Activated CD8-positive, alpha-beta memory T cell treated with anti-CD3 and anti-CD28 coated beads, Interleukin-2, amount 50 U/mL, for 48 hours (primary cell): ENCODE measurements at regions not wholly inside any gene's neighbourhood (a gene's known extent, or its start where the extent isn't known, plus 50 kb on each side); places are given as distances from the start of the nearest gene placed in this dataset.

Experiments used
- DNase-seq: peaks from one replicate; pipeline ENCODE4 v3.0.0-alpha.2; 2020

DNA sequence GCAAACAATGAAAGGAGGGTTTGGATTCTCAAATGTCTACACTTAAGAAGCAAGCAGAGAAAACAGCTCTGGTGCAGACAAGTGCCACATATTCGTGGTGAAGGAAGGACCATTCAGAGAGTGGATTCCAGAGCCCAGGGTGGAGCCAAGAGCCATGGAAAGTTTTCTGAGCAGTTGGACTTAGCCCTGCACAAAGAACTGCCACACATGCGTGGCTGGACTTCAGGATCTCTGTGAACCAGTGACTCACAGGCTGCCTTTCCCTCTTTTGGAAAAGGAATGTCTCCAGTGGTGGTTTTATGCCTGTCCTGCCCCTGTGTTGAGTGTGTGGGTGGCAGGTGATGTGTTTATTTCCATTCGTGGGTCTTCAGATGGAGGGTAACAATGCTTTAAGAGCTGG, 489.5 kb downstream of the CDH26 start:
- no peak for DNase-seq

DNA sequence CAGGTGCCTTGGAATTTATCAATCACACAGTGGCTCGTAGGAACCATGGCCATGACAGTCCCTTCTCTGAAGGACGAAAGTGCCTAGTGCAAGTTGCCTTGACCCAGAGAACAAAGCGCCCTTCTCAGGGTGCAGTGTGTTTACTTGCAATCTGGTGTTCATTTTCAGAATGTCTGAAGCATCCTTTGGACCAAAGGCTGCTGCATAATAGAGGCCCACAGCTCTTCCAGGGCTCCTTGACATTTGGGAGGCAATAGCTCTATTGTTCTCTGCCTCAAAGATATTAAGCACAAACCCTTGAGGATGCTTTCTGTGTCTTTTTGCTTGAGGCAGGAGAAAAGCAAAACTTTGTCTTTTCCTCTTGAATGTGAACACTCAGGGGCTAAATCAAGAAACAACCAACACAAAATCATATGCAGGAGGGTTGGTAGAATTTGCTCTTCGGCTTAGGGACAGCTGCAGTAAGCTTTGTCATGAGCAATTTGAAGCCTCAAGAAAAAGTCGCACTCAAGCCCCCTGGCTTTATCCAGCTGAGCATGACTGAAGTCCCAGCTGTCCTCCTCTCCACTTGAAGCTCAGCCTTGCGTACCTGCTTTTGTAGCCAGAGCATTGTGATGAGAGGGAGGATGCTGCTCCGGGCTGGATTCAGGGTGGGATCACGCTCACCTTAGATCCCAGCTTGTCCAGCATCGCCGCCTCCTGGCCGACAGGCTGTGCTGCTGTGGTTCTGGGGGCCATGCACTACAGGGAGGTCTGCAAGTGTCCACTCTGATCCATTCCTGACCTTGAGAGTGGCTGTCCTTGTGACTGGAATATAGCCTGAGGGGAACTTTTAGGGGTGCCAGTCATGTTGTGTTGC, 495.4 kb downstream of the CDH26 start:
- DNase-seq, result no peak

DNA sequence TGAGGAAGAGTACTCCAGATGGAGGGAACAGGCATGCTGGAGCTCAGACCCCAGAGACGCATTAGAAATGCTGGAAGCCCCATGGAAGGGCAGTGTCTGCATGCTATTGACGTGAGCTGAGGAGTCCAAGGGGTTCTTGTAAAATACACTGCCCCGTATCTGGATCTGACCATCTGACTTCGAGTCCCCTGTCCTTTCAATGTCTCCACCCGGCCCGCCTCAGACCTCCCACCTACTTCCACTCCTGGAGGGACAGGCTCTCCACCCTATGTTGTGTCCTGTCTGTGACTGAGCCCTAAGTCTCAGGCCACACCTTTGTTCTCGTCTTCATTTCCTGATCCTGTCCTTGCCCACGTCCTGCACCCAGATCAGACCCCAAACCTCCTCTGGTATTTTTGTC, 496.3 kb downstream of the CDH26 start:
- no peak for DNase-seq

DNA sequence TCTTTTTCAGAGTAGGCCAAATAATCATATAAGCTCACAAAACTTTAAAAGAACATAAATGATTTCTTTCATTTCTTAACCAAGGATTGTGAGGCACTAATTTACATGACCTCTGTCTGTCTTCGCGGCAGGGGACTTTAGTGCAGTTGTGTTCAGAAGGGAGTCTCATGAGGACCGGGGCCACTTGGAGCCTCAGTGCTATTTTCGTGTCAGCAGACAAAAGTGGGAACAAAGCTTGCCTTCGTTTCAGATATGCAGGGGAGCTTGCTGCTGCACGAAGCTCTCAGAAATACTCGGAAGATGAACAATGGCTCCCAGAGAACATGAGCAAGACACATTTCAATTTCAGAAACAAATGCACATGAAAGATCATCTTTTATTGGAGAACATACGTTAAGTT, 497.0 kb downstream of the CDH26 start:
- no peak for DNase-seq

GRCh38 chr20:60459212-60459611, 501.0 kb downstream of the CDH26 start:
- no peak for DNase-seq

GRCh38 chr20:60461993-60462392, 503.8 kb downstream of the CDH26 start:
- DNase-seq, result no peak

- no peak for DNase-seq
These were observed 505.6 kb downstream of the CDH26 start for GRCh38 chr20:60463798-60464197.

DNA sequence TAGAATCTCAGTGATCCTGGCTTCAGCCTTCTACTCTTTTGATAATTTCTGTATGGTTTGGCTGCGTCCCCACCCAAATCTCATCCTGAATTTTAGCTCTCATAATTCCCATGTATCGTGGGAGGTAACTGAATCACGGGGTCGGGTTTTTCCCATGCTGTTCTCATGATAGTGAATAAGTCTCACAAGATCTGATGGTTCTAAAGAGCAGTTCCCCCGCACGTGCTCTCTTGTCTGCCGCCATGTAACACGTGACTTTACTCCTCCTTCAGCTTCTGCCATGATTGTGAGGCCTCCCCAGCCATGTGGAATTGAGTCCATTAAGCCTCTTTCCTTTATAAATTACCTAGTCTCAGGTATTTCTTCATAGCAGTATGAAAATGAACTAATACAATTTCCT, 507.2 kb downstream of the CDH26 start:
- no peak for DNase-seq

- no peak for DNase-seq
These were observed 507.9 kb downstream of the CDH26 start for GRCh38 chr20:60465993-60466686.

GRCh38 chr20:60466687-60467022, 508.4 kb downstream of the CDH26 start:
- no peak for DNase-seq

DNA sequence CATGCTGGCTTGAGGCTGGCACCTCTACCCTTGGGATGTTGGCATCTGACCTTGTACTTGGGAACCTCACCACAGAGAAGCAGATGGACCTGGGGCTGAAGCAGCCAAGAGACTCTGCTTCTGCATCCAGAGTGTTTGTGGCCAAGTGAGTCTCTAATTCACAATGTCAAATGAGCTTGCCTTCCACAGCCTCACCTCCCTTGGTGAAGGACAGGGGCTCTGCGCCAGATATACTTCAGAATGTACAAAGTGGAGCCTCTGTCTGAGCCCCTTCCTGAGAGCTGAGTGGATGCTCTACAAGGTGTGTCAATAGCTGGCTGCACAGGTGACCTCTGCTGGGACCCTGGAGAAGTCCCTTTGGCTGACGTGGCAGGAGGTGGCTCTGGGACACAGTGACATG, 508.9 kb downstream of the CDH26 start:
- DNase-seq, result no peak

- no peak for DNase-seq
These were observed 509.5 kb downstream of the CDH26 start for GRCh38 chr20:60467771-60468170.

DNA sequence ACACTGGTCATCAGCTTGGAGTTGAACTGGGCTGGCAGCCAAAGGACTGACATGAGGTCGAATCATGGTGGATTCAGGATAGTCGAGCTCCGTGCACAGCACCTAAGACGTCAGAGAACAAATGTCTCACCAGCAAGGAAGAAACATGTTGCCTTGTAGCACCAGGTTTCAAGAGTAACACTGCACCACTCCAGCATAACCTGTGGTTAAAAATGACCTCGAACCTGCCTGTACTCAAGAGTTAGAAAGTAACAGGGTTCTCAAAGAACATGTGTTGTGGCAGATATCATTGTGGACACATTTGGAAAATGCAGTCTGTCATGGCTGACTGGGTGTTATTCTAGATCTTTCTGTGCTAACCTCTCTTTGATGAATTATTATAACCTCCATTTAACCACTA, 511.6 kb downstream of the CDH26 start:
- DNase-seq, result no peak

GRCh38 chr20:60470366-60470765, 512.1 kb downstream of the CDH26 start:
- DNase-seq, result no peak

GRCh38 chr20:60473211-60473610, 515.0 kb downstream of the CDH26 start:
- DNase-seq, result no peak

- DNase-seq, result no peak
These were observed 516.2 kb downstream of the CDH26 start for GRCh38 chr20:60474385-60474910.

DNA sequence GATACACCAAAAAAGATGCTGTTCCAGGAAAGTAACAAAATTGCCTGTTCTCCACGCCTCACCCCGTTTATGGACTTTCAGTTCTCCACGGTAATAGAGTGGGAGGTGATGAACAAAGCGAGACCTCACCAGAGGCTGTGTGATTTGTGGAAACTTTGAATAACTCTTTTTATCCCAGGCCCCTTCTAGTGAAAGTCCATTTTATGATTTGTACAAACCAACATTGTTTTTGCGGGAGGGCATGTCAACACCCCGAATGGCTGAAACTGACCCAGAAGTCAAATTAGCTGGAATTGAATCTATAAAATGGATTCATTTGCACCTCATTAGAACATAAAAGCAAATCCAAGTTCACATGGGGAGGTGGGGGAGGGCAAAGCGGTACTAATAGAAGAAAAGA, 517.8 kb downstream of the CDH26 start:
- no peak for DNase-seq

GRCh38 chr20:60477958-60478357, 519.7 kb downstream of the CDH26 start:
- no peak for DNase-seq

DNA sequence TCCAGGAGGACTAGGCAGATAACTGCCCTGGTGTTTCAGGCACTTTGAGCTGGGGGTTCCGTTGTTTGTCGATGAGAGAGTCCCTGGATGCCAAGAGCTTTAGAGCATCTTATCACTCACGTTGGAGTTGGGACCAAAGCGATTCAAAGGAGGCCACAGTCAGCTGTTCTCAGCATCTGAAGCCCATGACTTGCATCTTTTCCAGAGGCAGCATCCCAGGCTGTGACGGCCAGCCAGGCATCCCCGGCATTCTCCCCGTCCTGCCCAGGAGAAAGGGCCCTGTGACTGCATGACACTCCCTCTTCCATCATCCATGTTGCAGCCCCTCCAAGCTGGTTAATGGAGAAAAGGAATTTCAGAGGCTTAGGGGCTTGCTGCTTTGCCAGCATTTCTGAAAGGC, 520.3 kb downstream of the CDH26 start:
- DNase-seq, result no peak

- no peak for DNase-seq
These were observed 522.9 kb downstream of the CDH26 start for GRCh38 chr20:60480950-60481742.

- no peak for DNase-seq
These were observed 523.5 kb downstream of the CDH26 start for GRCh38 chr20:60481743-60482133.

- no peak for DNase-seq
These were observed 524.2 kb downstream of the CDH26 start for GRCh38 chr20:60482221-60483008.

DNA sequence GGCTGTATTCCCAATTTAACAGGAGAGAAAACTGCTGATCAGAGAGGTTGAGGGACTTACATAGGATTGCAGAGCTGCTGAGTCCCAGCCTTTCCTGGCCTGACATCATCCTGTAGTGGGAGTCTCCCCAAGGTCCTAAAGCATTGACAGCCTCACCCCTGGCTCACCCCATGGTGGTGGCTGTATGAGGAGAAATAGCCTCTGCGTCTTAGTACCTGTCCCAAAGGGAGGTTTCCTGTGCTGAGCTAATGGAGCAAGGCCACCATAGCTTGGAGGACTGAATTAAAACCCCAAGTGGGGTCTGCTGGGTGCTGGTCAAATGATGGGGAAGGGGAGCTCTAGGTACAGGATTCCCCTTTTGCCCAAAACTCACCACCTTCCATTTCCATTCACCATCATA, 525.1 kb downstream of the CDH26 start:
- DNase-seq, result no peak
